Common myeloid progenitor, CD34-positive (primary cell): ENCODE measurements at regions not wholly inside any gene's neighbourhood (a gene's known extent, or its start where the extent isn't known, plus 50 kb on each side); places are given as distances from the start of the nearest gene placed in this dataset.

Experiments used
- CTCF ChIA-PET: fragments of 350-600 bp; sonication (Branson Sonifier 250); formaldehyde crosslinking; loops from one replicate; lab custom pipeline; 2021; ENCODE audit warnings: antibody characterized with exemption; lab: Charles Lee
- POLR2A ChIA-PET: fragments of 350-600 bp; sonication (Branson Sonifier 250); formaldehyde crosslinking; loops from one replicate; lab custom pipeline; 2021; ENCODE audit warnings: antibody characterized with exemption; lab: Charles Lee
- DNase-seq, 3 donors: peaks; one replicate each; pipeline versions ENCODE4 v3.0.0 to v3.0.0-alpha.2; 2013
- H3K27ac ChIP-seq, 2 experiments: 1 replicate in 1 of 2; 2 replicates in 1 of 2; pipeline ENCODE4 v1.7.0; 2013; ENCODE audit warnings: inconsistent platforms in 2 of 2, low read length in 2 of 2, mild to moderate bottlenecking in 2 of 2, low read depth in 1 of 2, moderate library complexity in 1 of 2; ENCODE audit not compliant: severe bottlenecking in 2 of 2, insufficient read depth in 1 of 2, poor library complexity in 1 of 2
- H3K27me3 ChIP-seq, 5 experiments: replicated peaks in 2 of 5; 1 replicate in 3 of 5; 2 replicates in 2 of 5; pipeline versions ENCODE4 v1.6.1 to v1.7.0; 2013; ENCODE audit warnings: low read length in 4 of 5, mild to moderate bottlenecking in 2 of 5, moderate library complexity in 2 of 5, inconsistent platforms in 1 of 5; ENCODE audit not compliant: insufficient read depth in 5 of 5, control insufficient read depth in 4 of 5
- H3K36me3 ChIP-seq, 4 experiments: 1 replicate in 2 of 4; 2 replicates in 2 of 4; pipeline versions ENCODE4 v1.6.1 to v1.7.0; 2013; ENCODE audit warnings: low read length in 3 of 4, control low read depth in 1 of 4, mild to moderate bottlenecking in 1 of 4; ENCODE audit not compliant: control insufficient read depth in 4 of 4, insufficient read depth in 4 of 4
- H3K4me1 ChIP-seq, 4 experiments: 1 replicate in 3 of 4; 2 replicates in 1 of 4; pipeline versions ENCODE4 v1.6.1 to v1.7.1; 2013; ENCODE audit warnings: low read length in 3 of 4, mild to moderate bottlenecking in 3 of 4, control low read depth in 1 of 4, inconsistent platforms in 1 of 4, moderate library complexity in 1 of 4; ENCODE audit not compliant: control insufficient read depth in 4 of 4, insufficient read depth in 4 of 4; ENCODE audit errors: control extremely low read depth in 1 of 4
- H3K4me3 ChIP-seq, 7 experiments: 1 replicate in 4 of 7; 2 replicates in 3 of 7; pipeline versions ENCODE4 v1.5.1 to v1.7.0; 2013; ENCODE audit warnings: mild to moderate bottlenecking in 7 of 7, low read length in 6 of 7, moderate library complexity in 6 of 7, inconsistent platforms in 2 of 7, low read depth in 2 of 7, control low read depth in 1 of 7; ENCODE audit not compliant: insufficient read depth in 4 of 7, control insufficient read depth in 1 of 7; ENCODE audit errors: extremely low read depth in 1 of 7
- H3K9me3 ChIP-seq, 5 experiments: 1 replicate in 4 of 5; 2 replicates in 1 of 5; pipeline versions ENCODE4 v1.6.1 to v1.7.1; 2013; ENCODE audit warnings: low read length in 4 of 5, mild to moderate bottlenecking in 2 of 5, inconsistent platforms in 1 of 5, low read depth in 1 of 5, moderate library complexity in 1 of 5; ENCODE audit not compliant: control insufficient read depth in 4 of 5, insufficient read depth in 2 of 5; ENCODE audit errors: control extremely low read depth in 1 of 5
- WGBS: methylation state at CpG from one replicate; pipeline ENCODE4 v1.1.5; 2013; ENCODE audit not compliant: insufficient coverage; 5-methylcytosine and 5-hydroxymethylcytosine counted together

- CTCF ChIA-PET: interaction anchor here (0.6 to 1.1 kb wide), 2 partner anchors 11 to 133 kb away, joined by 3 read pairs; no protein-coding TSS in a partner anchor
Measured at GRCh38 chr17:63262751-63263476, 183.2 kb downstream of the CYB561 start.

GRCh38 chr17:63265526-63265925, 180.6 kb downstream of the CYB561 start:
- ChIA-PET CTCF (no interaction called here), POLR2A (no interaction called here)
- peaks cover 0 to 4% (median 3%) of the 10 kb centered on the region in 4 experiments for H3K36me3 ChIP-seq

More at GRCh38 chr17:63262751-63263476, 183.2 kb downstream of the CYB561 start:
- no CpG with 5 or more reads among the region's 5 CpGs for WGBS
- POLR2A ChIA-PET: no interaction called here
- DNase-seq: peak in 2 of 3 donors; percentile 2 to 12
- Histone ChIP-seq H3K9me3 (no peaks in the 10 kb centered on the region), H3K27me3 (no peaks in the 10 kb centered on the region), H3K36me3 (peaks cover 0 to 2% (median 0%) of the 10 kb centered on the region in 4 experiments), H3K4me1 (peaks cover 0 to 4% (median 0%) of the 10 kb centered on the region in 4 experiments), H3K27ac (no peak overlapping the region), H3K4me3 (no peak overlapping the region)

GRCh38 chr17:63267846-63268245, 178.3 kb downstream of the CYB561 start:
- no peak for DNase-seq
- no peak overlapping the region for H3K4me3 ChIP-seq
- CTCF ChIA-PET: interaction anchor here (1.1 kb wide), 1 partner anchor 108 kb away, joined by 3 read pairs; no protein-coding TSS in a partner anchor
- POLR2A ChIA-PET: no interaction called here
- H3K27ac ChIP-seq: no peak overlapping the region
- H3K4me1 ChIP-seq: no peaks in the 10 kb centered on the region
- 100% methylated on average over 2 of the region's 4 CpGs for WGBS
- H3K9me3 ChIP-seq: peaks cover 0 to 4% (median 0%) of the 10 kb centered on the region in 5 experiments
- H3K36me3 ChIP-seq: peaks cover 0 to 4% (median 3%) of the 10 kb centered on the region in 4 experiments
- no peaks in the 10 kb centered on the region for H3K27me3 ChIP-seq

More at GRCh38 chr17:63265526-63265925, 180.6 kb downstream of the CYB561 start:
- Histone ChIP-seq H3K27me3 (no peaks in the 10 kb centered on the region), H3K27ac (no peak overlapping the region), H3K4me1 (peaks cover 0 to 4% (median 0%) of the 10 kb centered on the region in 4 experiments), H3K4me3 (no peak overlapping the region), H3K9me3 (no peaks in the 10 kb centered on the region)
- DNase-seq: no peak

- H3K27ac ChIP-seq: no peak overlapping the region
- DNase-seq: no peak
- H3K4me3 ChIP-seq: no peak overlapping the region
- ChIA-PET POLR2A (no interaction called here), CTCF (interaction anchor here (1.1 kb wide), 1 partner anchor 109 kb away, joined by 3 read pairs; no protein-coding TSS in a partner anchor)
- H3K27me3 ChIP-seq: no peaks in the 10 kb centered on the region
- H3K9me3 ChIP-seq: peaks cover 0 to 4% (median 0%) of the 10 kb centered on the region in 5 experiments
- H3K36me3 ChIP-seq: peaks cover 0 to 4% (median 3%) of the 10 kb centered on the region in 4 experiments
- 100% methylated on average over 1 of the region's 3 CpGs for WGBS
- H3K4me1 ChIP-seq: no peaks in the 10 kb centered on the region
Measured at GRCh38 chr17:63268827-63269226, 177.3 kb downstream of the CYB561 start.

GRCh38 chr17:63270610-63271009, 175.5 kb downstream of the CYB561 start:
- 100% methylated on average over 2 of the region's 3 CpGs for WGBS
- DNase-seq: no peak
- no peaks in the 10 kb centered on the region for H3K27me3 ChIP-seq
- peaks cover 0 to 4% (median 3%) of the 10 kb centered on the region in 4 experiments for H3K36me3 ChIP-seq
- H3K4me3 ChIP-seq: no peak overlapping the region
- H3K4me1 ChIP-seq: no peaks in the 10 kb centered on the region
- ChIA-PET POLR2A (no interaction called here), CTCF (no interaction called here)
- H3K27ac ChIP-seq: no peak overlapping the region
- peaks cover 0 to 4% (median 0%) of the 10 kb centered on the region in 5 experiments for H3K9me3 ChIP-seq

- ChIA-PET CTCF (interaction anchor here (1.2 kb wide), 1 partner anchor 11 kb away, joined by 3 read pairs; no protein-coding TSS in a partner anchor), POLR2A (no interaction called here)
- DNase-seq: no peak
- H3K27me3 ChIP-seq: no peaks in the 10 kb centered on the region
- 100% methylated on average over 1 of the region's 3 CpGs for WGBS
- no peaks in the 10 kb centered on the region for H3K36me3 ChIP-seq
- H3K27ac ChIP-seq: no peak overlapping the region
- peaks cover 0 to 4% (median 0%) of the 10 kb centered on the region in 5 experiments for H3K9me3 ChIP-seq
- H3K4me3 ChIP-seq: no peak overlapping the region
- no peaks in the 10 kb centered on the region for H3K4me1 ChIP-seq
Measured at GRCh38 chr17:63274146-63274545, 172.0 kb downstream of the CYB561 start.
